Progenitor cell of endocrine pancreas (in vitro differentiated cells): ENCODE measurements at regions not wholly inside any gene's neighbourhood (a gene's known extent, or its start where the extent isn't known, plus 50 kb on each side); places are given as distances from the start of the nearest gene placed in this dataset.

ENCODE experiments used
- DNase-seq: peaks from one replicate; pipeline ENCODE4 v3.0.0; 2021; ENCODE audit warnings: low spot score; ENCODE audit not compliant: unreplicated experiment
- H3K27ac Mint-ChIP-seq: 2 replicates; pipeline ENCODE4 v1.8.0; 2021; ENCODE audit warnings: mild to moderate bottlenecking, moderate library complexity, mixed read lengths
- H3K27me3 Mint-ChIP-seq: 2 replicates; pipeline ENCODE4 v1.8.0; 2021; ENCODE audit warnings: mixed read lengths
- H3K36me3 Mint-ChIP-seq: 2 replicates; pipeline ENCODE4 v1.8.0; 2022; ENCODE audit warnings: mixed read lengths; ENCODE audit not compliant: insufficient read depth
- H3K4me1 Mint-ChIP-seq: 2 replicates; pipeline ENCODE4 v1.8.0; 2021; ENCODE audit warnings: low read depth, mixed read lengths
- H3K4me3 Mint-ChIP-seq: 2 replicates; pipeline ENCODE4 v1.8.0; 2021; ENCODE audit warnings: low read depth, mild to moderate bottlenecking, moderate library complexity, mixed read lengths
- H3K9me3 Mint-ChIP-seq: 2 replicates; pipeline ENCODE4 v1.8.0; 2021; ENCODE audit warnings: low read depth, mixed read lengths
- CTCF ChIP-seq: fragments of 200-600 bp; sonication (generic); IDR thresholded peaks from one replicate; pipeline ENCODE4 v1.5.0; 2021; ENCODE audit warnings: antibody characterized with exemption, mild to moderate bottlenecking; ENCODE audit not compliant: unreplicated experiment

DNA sequence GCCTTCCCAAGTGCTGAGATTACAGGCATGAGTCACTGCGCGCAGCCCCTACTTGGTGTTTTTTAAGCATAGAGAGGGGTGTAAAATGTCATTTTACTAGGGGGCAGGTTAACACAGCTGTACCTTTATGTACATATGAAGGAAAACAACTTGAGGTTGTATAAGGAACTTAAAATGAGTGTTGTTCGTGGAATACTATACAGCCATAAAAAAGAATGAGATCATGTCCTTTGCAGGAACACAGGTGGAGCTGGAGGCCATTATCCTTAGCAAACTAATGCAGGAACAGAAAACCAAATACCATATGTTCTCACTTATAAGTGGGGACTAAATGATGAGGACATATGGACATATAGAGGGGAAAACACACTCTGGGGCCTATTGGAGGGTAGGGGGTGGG is 256.2 kb upstream of the C2CD4B start:
- Mint-ChIP-seq H3K27ac (peak overlapping the region; percentile 52), H3K36me3 (peaks cover 1% of the 10 kb centered on the region), H3K4me1 (peaks cover 21% of the 10 kb centered on the region), H3K27me3 (no peaks in the 10 kb centered on the region), H3K9me3 (peaks cover 4% of the 10 kb centered on the region), H3K4me3 (no peak overlapping the region)
- no peak for DNase-seq
- no peak for TF ChIP-seq CTCF

GRCh38 chr15:62426387-62426956 is 261.4 kb upstream of the C2CD4B start:
- Mint-ChIP-seq H3K4me1 (peaks cover 19% of the 10 kb centered on the region), H3K4me3 (no peak overlapping the region), H3K9me3 (no peaks in the 10 kb centered on the region), H3K27ac (no peak overlapping the region), H3K36me3 (no peaks in the 10 kb centered on the region), H3K27me3 (no peaks in the 10 kb centered on the region)
- no peak for DNase-seq
- no peak for TF ChIP-seq CTCF

DNA sequence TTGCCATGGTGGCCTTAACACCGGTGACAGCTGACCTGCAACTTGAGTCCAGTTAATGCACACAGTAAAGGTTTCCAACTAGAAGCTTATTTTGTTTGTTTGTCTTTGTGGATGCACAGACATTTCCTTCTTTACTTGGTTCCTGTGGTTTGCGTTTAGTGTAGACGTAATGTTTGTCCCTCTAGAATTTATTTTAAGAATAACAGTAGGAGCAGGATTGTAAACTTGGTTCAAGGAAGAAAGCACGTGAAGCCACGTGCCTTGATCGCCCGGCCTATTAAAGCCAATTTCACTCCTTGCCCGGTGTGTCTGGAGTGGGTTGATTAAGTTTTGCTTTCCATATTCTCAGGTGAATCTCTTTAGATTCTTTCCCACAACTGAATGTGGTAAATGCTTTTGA is 263.2 kb upstream of the C2CD4B start:
- no peak for TF ChIP-seq CTCF
- Mint-ChIP-seq H3K36me3 (no peaks in the 10 kb centered on the region), H3K4me1 (peaks cover 28% of the 10 kb centered on the region), H3K4me3 (no peak overlapping the region), H3K27ac (no peak overlapping the region), H3K27me3 (no peaks in the 10 kb centered on the region), H3K9me3 (no peaks in the 10 kb centered on the region)
- DNase-seq: no peak

DNA sequence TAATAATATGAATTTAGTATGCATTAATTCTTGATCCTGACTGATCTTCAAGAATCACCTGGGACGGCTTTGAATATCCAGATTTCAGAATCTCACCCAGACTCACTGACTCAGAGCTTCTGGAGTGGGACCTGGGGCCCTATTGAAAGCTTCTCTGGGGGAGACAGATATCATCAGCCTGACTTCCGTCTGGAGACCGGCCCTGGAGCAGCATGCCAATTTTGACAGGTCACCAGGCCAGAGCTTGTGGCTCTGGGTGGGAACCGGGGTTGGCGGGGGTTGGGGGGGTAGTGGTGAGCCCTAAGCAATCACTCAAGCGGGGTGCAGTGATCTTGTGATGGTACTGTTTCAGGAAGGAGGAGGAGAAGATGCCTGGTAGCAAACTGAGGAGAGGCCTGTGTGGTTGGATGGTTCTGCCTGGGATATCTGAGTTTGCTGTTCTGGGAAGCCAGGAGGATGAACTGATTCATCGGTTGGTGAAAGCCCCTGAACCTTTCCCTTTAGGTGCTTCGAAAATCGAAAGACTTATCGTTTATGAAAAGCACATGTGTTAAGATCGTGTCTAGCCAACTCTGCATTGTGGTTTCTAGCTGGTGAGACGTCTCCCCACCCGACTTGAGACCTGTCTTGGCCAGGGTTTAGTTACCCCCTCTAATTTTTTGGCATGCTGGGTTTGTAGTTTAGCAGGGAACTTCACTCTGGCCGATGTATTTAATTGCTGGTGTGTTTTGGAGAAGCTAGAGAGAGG is 263.9 kb upstream of the C2CD4B start:
- no peak for DNase-seq
- Mint-ChIP-seq H3K27me3 (no peaks in the 10 kb centered on the region), H3K9me3 (no peaks in the 10 kb centered on the region), H3K27ac (no peak overlapping the region), H3K4me1 (peaks cover 28% of the 10 kb centered on the region), H3K36me3 (no peaks in the 10 kb centered on the region), H3K4me3 (no peak overlapping the region)
- no peak for TF ChIP-seq CTCF

DNA sequence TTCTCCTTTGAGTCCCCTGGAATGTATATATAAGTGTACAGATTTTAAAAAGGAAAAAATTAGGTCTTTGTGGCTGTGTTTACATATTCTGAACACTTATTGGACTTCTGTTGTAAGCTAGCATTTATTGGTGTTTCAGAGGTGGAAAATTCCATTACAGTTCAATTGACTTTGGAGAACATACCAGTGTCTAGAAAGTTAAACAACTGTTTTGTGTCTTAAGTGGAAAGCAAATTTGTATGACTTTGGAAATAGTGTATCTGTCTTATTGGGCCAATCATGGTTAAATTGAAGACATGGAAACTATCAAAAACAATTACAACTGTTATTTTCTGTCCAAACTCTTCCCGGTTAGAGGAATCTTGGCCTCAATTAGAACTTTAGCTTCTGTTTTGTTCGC is 265.0 kb upstream of the C2CD4B start:
- no peak for TF ChIP-seq CTCF
- Mint-ChIP-seq H3K4me1 (peaks cover 28% of the 10 kb centered on the region), H3K27me3 (no peaks in the 10 kb centered on the region), H3K9me3 (no peaks in the 10 kb centered on the region), H3K4me3 (no peak overlapping the region), H3K27ac (no peak overlapping the region), H3K36me3 (no peaks in the 10 kb centered on the region)
- no peak for DNase-seq
